ENCODE measurements at regions not wholly inside any gene's neighbourhood (a gene's known extent, or its start where the extent isn't known, plus 50 kb on each side); places are given as distances from the start of the nearest gene placed in this dataset.
"Not testable (repeated sequence)": the region's sequence is repeated elsewhere in the genome, so short reads cannot be mapped to it uniquely, and the experiment has no call there.

- in situ Hi-C loops (cut with HindIII; ENCODE audit: low pct_ligation_motif_present, low pct_unique_long_range_greater_than_20kb, low sequenced_read_pairs), result no loop called here
- no peak for DNase-seq
Measured at GRCh38 chr4:87901422-87901992, 68.7 kb downstream of the MEPE start.

- no peak for DNase-seq
- in situ Hi-C loops (cut with HindIII; ENCODE audit: low pct_ligation_motif_present, low pct_unique_long_range_greater_than_20kb, low sequenced_read_pairs), result no loop called here
Measured at GRCh38 chr4:87904639-87905160, 70.8 kb upstream of the SPP1 start.

- no peak for DNase-seq
- in situ Hi-C loops (cut with HindIII; ENCODE audit: low pct_ligation_motif_present, low pct_unique_long_range_greater_than_20kb, low sequenced_read_pairs), result no loop called here
Measured at GRCh38 chr4:87908336-87908735, 67.2 kb upstream of the SPP1 start.

GRCh38 chr4:87910795-87911194 lies 64.7 kb upstream of the SPP1 start:
- no peak for DNase-seq
- in situ Hi-C loops (cut with HindIII; ENCODE audit: low pct_ligation_motif_present, low pct_unique_long_range_greater_than_20kb, low sequenced_read_pairs), result no loop called here

DNA sequence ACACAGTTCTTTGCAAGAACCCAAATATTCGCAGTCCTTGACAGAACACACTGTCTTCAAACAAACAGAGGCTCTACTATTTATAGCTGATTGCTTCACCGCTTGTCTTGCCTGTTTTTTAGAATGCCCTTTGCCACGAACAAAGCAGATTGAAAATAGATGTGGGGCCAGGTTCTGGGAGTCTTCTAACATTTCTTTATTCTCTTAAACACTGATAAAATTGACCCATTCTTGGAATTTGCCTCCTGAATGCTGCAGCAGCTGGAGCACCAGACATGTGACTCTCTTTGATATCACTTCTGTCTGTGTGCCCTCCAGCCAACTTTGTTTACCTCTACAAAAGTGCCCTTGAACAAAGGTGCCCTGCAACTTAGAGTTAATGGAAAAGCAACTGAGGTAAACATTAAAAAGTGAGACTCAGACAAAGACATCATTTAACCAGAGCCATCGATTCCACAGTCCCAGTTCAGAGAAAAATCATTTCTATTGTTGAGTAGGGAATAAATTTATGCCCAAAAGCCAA lies 64.2 kb upstream of the SPP1 start:
- in situ Hi-C loops (cut with HindIII; ENCODE audit: low pct_ligation_motif_present, low pct_unique_long_range_greater_than_20kb, low sequenced_read_pairs), result no loop called here

GRCh38 chr4:87912164-87913004 lies 63.1 kb upstream of the SPP1 start:
- in situ Hi-C loops (cut with HindIII; ENCODE audit: low pct_ligation_motif_present, low pct_unique_long_range_greater_than_20kb, low sequenced_read_pairs), result no loop called here
- peak; percentile 12 for DNase-seq

More for the DNA sequence above, 64.2 kb upstream of the SPP1 start:
- no peak for DNase-seq

GRCh38 chr4:87913896-87914295 lies 61.6 kb upstream of the SPP1 start:
- no peak for DNase-seq
- in situ Hi-C loops (cut with HindIII; ENCODE audit: low pct_ligation_motif_present, low pct_unique_long_range_greater_than_20kb, low sequenced_read_pairs), result no loop called here

GRCh38 chr4:87915621-87916020 lies 59.9 kb upstream of the SPP1 start:
- in situ Hi-C loops (cut with HindIII; ENCODE audit: low pct_ligation_motif_present, low pct_unique_long_range_greater_than_20kb, low sequenced_read_pairs), result no loop called here
- DNase-seq, result no peak

DNA sequence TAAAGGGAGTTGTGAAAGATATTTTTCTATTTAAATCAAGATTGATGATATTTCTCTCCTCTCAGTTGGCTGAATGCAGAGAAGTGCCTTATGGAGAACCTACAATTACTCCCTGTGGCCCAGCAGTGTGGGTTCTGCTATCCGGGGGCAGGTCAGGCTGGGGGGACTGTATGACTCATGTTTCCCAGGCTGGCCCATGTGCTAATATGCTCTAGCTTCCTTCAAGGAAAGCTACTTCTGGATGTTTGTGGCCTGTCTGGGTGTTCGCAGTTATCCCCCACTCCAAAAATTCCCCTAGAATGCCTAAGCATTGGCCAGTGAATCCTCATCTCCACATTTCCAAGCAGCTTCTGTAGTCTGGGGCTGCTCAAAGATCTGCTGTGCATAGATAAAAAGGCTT lies 58.9 kb upstream of the SPP1 start:
- in situ Hi-C loops (cut with HindIII; ENCODE audit: low pct_ligation_motif_present, low pct_unique_long_range_greater_than_20kb, low sequenced_read_pairs), result no loop called here
- DNase-seq, result no peak

- in situ Hi-C loops (cut with HindIII; ENCODE audit: low pct_ligation_motif_present, low pct_unique_long_range_greater_than_20kb, low sequenced_read_pairs); DNase-seq: not testable (repeated sequence)
Measured at GRCh38 chr4:87917911-87918310, 57.6 kb upstream of the SPP1 start.

- DNase-seq, result no peak
- in situ Hi-C loops (cut with HindIII; ENCODE audit: low pct_ligation_motif_present, low pct_unique_long_range_greater_than_20kb, low sequenced_read_pairs), result no loop called here
Measured at GRCh38 chr4:87918314-87919058, 57.0 kb upstream of the SPP1 start.

GRCh38 chr4:87919304-87919703 lies 56.2 kb upstream of the SPP1 start:
- DNase-seq; in situ Hi-C loops (cut with HindIII; ENCODE audit: low pct_ligation_motif_present, low pct_unique_long_range_greater_than_20kb, low sequenced_read_pairs): not testable (repeated sequence)

GRCh38 chr4:87919941-87920340 lies 55.6 kb upstream of the SPP1 start:
- in situ Hi-C loops (cut with HindIII; ENCODE audit: low pct_ligation_motif_present, low pct_unique_long_range_greater_than_20kb, low sequenced_read_pairs), result no loop called here
- DNase-seq, result no peak

- DNase-seq, result no peak
- in situ Hi-C loops (cut with HindIII; ENCODE audit: low pct_ligation_motif_present, low pct_unique_long_range_greater_than_20kb, low sequenced_read_pairs), result no loop called here
Measured at GRCh38 chr4:87920478-87920877, 55.0 kb upstream of the SPP1 start.

DNA sequence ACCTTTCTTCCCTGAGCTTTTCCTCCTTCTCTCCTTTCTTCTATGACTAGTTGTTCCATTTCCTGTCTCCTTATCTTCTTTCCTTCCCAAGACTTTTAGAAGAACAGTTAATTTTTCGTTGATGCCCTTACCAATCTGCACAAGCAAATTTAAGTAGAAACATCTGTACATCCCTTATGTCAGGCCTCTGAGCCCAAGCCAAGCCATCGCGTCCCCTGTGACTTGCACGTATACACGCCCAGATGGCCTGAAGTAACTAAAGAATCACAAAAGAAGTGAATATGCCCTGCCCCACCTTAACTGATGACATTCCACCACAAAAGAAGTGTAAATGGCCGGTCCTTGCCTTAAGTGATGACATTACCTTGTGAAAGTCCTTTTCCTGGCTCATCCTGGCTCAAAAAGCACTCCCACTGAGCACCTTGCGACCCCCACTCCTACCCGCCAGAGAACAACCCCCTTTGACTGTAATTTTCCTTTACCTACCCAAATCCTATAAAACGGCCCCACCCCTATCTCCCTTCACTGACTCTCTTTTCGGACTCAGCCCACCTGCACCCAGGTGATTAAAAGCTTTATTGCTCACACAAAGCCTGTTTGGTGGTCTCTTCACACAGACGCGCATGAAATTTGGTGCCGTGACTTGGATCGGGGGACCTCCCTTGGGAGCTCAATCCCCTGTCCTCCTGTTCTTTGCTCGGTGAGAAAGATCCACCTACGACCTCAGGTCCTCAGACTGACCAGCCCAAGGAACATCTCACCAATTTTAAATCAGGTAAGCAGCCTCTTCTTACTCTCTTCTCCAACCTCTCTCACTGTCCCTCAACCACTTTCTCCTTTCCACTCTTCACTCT lies 53.7 kb upstream of the SPP1 start:
- DNase-seq; in situ Hi-C loops (cut with HindIII; ENCODE audit: low pct_ligation_motif_present, low pct_unique_long_range_greater_than_20kb, low sequenced_read_pairs): not testable (repeated sequence)

GRCh38 chr4:87924146-87924545 lies 51.4 kb upstream of the SPP1 start:
- in situ Hi-C loops (cut with HindIII; ENCODE audit: low pct_ligation_motif_present, low pct_unique_long_range_greater_than_20kb, low sequenced_read_pairs); DNase-seq: not testable (repeated sequence)
